Brain pericyte (primary cell): ENCODE measurements at regions not wholly inside any gene's neighbourhood (a gene's known extent, or its start where the extent isn't known, plus 50 kb on each side); places are given as distances from the start of the nearest gene placed in this dataset.
"Not testable (repeated sequence)": the region's sequence is repeated elsewhere in the genome, so short reads cannot be mapped to it uniquely, and the experiment has no call there.

Experiments used
- DNase-seq: peaks from one replicate; pipeline ENCODE4 v3.0.0-alpha.2; 2012; ENCODE audit warnings: low read depth, low spot score

GRCh38 chr16:14384745-14385144, 245.3 kb downstream of the PARN start:
- no peak for DNase-seq

GRCh38 chr16:14383844-14384243, 246.2 kb downstream of the PARN start:
- not testable (repeated sequence) for DNase-seq

GRCh38 chr16:14378689-14379467, 251.2 kb downstream of the PARN start:
- no peak for DNase-seq

GRCh38 chr16:14378131-14378551, 251.9 kb downstream of the PARN start:
- no peak for DNase-seq

- peak; percentile 82 for DNase-seq
These were observed 252.7 kb downstream of the PARN start for GRCh38 chr16:14377326-14377725.

GRCh38 chr16:14375132-14375491, 254.9 kb downstream of the PARN start:
- DNase-seq: no peak

- DNase-seq: no peak
These were observed 255.5 kb downstream of the PARN start for GRCh38 chr16:14374451-14375131.

- no peak for DNase-seq
These were observed 256.2 kb downstream of the PARN start for GRCh38 chr16:14373896-14374295.

- no peak for DNase-seq
These were observed 256.7 kb downstream of the PARN start for GRCh38 chr16:14373406-14373805.

GRCh38 chr16:14372471-14372870, 257.6 kb downstream of the PARN start:
- DNase-seq: no peak

- no peak for DNase-seq
These were observed 258.2 kb downstream of the PARN start for GRCh38 chr16:14371778-14372431.

- DNase-seq: no peak
These were observed 259.3 kb downstream of the PARN start for GRCh38 chr16:14370736-14371234.

- DNase-seq: no peak
These were observed 260.1 kb downstream of the PARN start for GRCh38 chr16:14369734-14370598.

- no peak for DNase-seq
These were observed 261.7 kb downstream of the PARN start for GRCh38 chr16:14368399-14368798.

GRCh38 chr16:14366974-14367707, 262.9 kb downstream of the PARN start:
- DNase-seq: no peak

GRCh38 chr16:14366447-14366846, 263.6 kb downstream of the PARN start:
- no peak for DNase-seq

- DNase-seq: no peak
These were observed 264.7 kb downstream of the PARN start for GRCh38 chr16:14365200-14365851.

GRCh38 chr16:14364386-14365199, 265.5 kb downstream of the PARN start:
- no peak for DNase-seq

GRCh38 chr16:14364112-14364385, 266.0 kb downstream of the PARN start:
- no peak for DNase-seq
